Peyer's patch (tissue), 4 donors: ENCODE measurements at regions not wholly inside any gene's neighbourhood (a gene's known extent, or its start where the extent isn't known, plus 50 kb on each side); places are given as distances from the start of the nearest gene placed in this dataset.

Source experiments
- CTCF ChIP-seq, 6 experiments: fragments of 450-650 bp in 4 of 6; fragments of 200-600 bp in 2 of 6; sonication (generic) in 1 of 6; IDR thresholded peaks; one replicate each; pipeline ENCODE4 v1.5.1; 2017 to 2019; ENCODE audit warnings: antibody characterized with exemption in 6 of 6, mild to moderate bottlenecking in 3 of 6, moderate library complexity in 1 of 6
- POLR2A ChIP-seq, 2 donors: fragments of 450-650 bp; IDR thresholded peaks; one replicate each; pipeline ENCODE4 v1.5.1; 2017; ENCODE audit warnings: antibody characterized with exemption in 2 of 2, mild to moderate bottlenecking in 2 of 2, moderate library complexity in 2 of 2

- no peak for TF ChIP-seq CTCF (IDR thresholded peaks at IDR 0.05)
- TF ChIP-seq POLR2A (IDR thresholded peaks at IDR 0.05) = no peak
Measured at GRCh38 chr9:86731511-86732063, 215.7 kb downstream of the GAS1 start.
